Upper lobe of right lung (tissue), 1 donor: ENCODE measurements at regions not wholly inside any gene's neighbourhood (a gene's known extent, or its start where the extent isn't known, plus 50 kb on each side); places are given as distances from the start of the nearest gene placed in this dataset.
A peak's percentile ranks its signal among the peaks of the same experiment; 100 is the strongest.

Experiments used
- ATAC-seq: fragments of 200-7000 bp; cut with Tn5 transposase; one replicate; pipeline ENCODE4 v1.9.1; 2020; ENCODE audit warnings: mild to moderate bottlenecking, moderate library complexity
- DNase-seq: peaks from one replicate; pipeline ENCODE4 v3.0.0-alpha.2; 2020
- H3K27ac ChIP-seq: fragments of 200-600 bp; one replicate; pipeline ENCODE4 v1.8.0; 2022
- H3K27me3 ChIP-seq: fragments of 200-600 bp; one replicate; pipeline ENCODE4 v1.8.0; 2022; ENCODE audit warnings: mild to moderate bottlenecking
- H3K36me3 ChIP-seq: fragments of 200-600 bp; one replicate; pipeline ENCODE4 v1.8.0; 2022
- H3K4me1 ChIP-seq: fragments of 200-600 bp; one replicate; pipeline ENCODE4 v1.8.0; 2022
- H3K4me3 ChIP-seq: fragments of 200-600 bp; one replicate; pipeline ENCODE4 v1.8.0; 2022; ENCODE audit warnings: mild to moderate bottlenecking
- H3K9me3 ChIP-seq: fragments of 200-600 bp; one replicate; pipeline ENCODE4 v1.8.0; 2022
- intact Hi-C: fragments of 100-400 bp; cut with DNase I; formaldehyde crosslinking; loops from one replicate; pipeline ENCODE4 v1.11.0; 2022
- TF ChIP-seq, protein P1 (sequence below): fragments of 200-600 bp; IDR thresholded peaks from one replicate; pipeline ENCODE4 v1.8.0; 2022; ENCODE audit warnings: antibody characterized with exemption
- donor health status: DM: no; HTN: yes; CAD: no; lungs with severe emphysema.

DNA sequence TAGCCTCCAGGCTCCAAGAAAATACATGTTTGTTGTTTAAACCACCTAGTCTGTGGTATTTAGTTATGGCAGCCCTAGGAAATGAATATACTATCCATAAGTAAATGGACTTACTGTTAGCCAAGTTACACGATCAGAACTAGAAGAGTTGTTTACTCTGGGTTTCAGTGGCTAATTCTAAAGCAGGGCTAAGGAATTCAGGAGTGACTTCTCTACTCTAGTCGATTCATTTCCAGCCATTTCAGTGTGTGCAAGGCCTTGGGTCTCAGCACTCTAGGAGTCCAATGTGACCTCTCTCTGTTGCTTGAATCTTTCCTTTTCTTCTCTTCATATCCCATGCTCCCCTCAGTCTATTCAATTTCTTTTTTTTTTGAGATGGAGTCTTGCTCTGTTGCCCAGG is 66.7 kb downstream of the BHLHE40 start:
- intact Hi-C loops: no loop called here

DNA sequence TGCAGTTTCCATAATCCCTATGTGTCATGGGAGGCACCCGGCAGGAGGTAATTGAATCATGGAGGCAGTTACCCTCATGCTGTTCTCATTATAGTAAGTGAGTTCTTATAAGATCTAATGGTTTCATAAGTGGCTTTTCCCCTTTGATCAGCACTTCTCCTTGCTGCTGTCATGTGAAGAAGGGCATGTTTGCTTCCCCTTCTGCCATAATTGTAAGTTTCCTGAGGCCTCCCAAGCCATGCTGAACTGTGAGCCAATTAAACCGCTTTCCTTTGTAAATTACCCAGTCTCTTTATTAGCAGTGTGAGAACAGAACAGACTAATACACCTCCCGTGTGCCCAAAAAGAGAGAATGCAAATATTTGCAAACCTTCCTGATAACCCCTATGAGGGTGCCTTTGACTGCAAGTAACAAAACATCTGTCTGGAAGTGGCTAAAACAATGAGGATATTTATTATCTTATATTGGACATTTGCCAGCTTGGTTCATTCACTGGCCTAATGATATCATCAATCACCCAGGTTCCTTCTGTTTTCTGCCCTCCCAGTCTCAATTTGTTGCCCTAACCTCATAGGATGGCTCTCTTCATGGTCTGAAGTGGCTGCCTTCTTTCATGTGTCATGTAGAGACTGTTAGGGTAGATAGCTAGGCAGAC is 68.7 kb downstream of the BHLHE40 start:
- Histone ChIP-seq H3K4me1 (no peaks in the 10 kb centered on the region), H3K36me3 (no peaks in the 10 kb centered on the region), H3K27ac (no peak overlapping the region), H3K9me3 (no peaks in the 10 kb centered on the region), H3K4me3 (no peak overlapping the region), H3K27me3 (no peaks in the 10 kb centered on the region)
- no peak for DNase-seq
- TF ChIP-seq, protein P1, sequence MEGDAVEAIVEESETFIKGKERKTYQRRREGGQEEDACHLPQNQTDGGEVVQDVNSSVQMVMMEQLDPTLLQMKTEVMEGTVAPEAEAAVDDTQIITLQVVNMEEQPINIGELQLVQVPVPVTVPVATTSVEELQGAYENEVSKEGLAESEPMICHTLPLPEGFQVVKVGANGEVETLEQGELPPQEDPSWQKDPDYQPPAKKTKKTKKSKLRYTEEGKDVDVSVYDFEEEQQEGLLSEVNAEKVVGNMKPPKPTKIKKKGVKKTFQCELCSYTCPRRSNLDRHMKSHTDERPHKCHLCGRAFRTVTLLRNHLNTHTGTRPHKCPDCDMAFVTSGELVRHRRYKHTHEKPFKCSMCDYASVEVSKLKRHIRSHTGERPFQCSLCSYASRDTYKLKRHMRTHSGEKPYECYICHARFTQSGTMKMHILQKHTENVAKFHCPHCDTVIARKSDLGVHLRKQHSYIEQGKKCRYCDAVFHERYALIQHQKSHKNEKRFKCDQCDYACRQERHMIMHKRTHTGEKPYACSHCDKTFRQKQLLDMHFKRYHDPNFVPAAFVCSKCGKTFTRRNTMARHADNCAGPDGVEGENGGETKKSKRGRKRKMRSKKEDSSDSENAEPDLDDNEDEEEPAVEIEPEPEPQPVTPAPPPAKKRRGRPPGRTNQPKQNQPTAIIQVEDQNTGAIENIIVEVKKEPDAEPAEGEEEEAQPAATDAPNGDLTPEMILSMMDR: no peak
- intact Hi-C loops: no loop called here
- no peak for ATAC-seq

More for the DNA sequence above, 66.7 kb downstream of the BHLHE40 start:
- Histone ChIP-seq H3K27ac (no peak overlapping the region), H3K36me3 (no peaks in the 10 kb centered on the region), H3K27me3 (no peaks in the 10 kb centered on the region), H3K9me3 (no peaks in the 10 kb centered on the region), H3K4me1 (no peaks in the 10 kb centered on the region), H3K4me3 (no peak overlapping the region)
- TF ChIP-seq, protein P1: no peak
- ATAC-seq (peak; percentile 49), DNase-seq (no peak)

DNA sequence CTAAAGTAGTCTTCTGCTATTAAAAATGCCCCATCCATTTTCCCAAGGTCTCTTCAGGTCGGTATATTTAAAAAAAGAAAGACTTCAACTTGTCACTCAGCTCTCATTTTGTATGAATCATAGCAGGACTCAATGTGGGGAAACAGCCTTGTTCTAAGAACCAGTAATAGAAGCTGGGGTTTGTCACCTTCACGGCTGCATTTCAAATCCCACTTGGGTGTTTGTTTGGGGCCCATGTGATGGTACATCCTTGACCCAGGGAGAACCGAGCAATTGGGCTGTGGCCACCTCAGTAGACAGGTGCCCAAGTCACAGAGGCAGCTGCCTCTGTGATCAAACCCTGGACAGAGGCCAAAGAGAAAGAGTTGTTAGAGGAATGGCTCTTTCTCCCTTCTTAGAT is 70.3 kb upstream of the ARL8B start:
- no peaks in the 10 kb centered on the region for H3K36me3 ChIP-seq
- H3K4me3 ChIP-seq: no peak overlapping the region
- no peaks in the 10 kb centered on the region for H3K27me3 ChIP-seq
- H3K27ac ChIP-seq: no peak overlapping the region
- TF ChIP-seq, protein P1: no peak
- H3K9me3 ChIP-seq: no peaks in the 10 kb centered on the region
- ATAC-seq: no peak
- peaks cover 10% of the 10 kb centered on the region for H3K4me1 ChIP-seq
- intact Hi-C loops: no loop called here
- DNase-seq: no peak

DNA sequence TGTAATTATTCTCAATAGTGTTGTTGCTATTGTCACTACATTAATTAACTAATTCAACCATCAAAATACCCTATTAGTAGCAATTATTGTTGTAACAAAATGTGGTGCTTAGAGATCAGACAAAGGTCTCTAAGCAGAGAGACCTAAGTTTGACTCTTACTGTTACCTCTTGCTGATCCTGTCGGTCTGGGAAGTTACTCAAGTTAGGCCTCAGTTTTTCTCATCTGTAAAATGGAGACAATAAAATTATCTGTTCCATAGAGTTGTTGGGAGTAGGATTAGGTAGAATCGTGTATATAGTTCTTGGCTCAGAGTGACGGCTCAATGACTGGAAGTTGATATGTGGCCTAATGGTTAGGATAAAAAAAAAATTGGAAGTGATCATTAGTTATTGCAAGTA is 69.8 kb upstream of the ARL8B start:
- Histone ChIP-seq H3K36me3 (no peaks in the 10 kb centered on the region), H3K27me3 (no peaks in the 10 kb centered on the region), H3K27ac (no peak overlapping the region), H3K9me3 (no peaks in the 10 kb centered on the region), H3K4me1 (peaks cover 10% of the 10 kb centered on the region), H3K4me3 (no peak overlapping the region)
- intact Hi-C loops: no loop called here
- DNase-seq: no peak
- ATAC-seq: no peak
- TF ChIP-seq, protein P1: no peak

DNA sequence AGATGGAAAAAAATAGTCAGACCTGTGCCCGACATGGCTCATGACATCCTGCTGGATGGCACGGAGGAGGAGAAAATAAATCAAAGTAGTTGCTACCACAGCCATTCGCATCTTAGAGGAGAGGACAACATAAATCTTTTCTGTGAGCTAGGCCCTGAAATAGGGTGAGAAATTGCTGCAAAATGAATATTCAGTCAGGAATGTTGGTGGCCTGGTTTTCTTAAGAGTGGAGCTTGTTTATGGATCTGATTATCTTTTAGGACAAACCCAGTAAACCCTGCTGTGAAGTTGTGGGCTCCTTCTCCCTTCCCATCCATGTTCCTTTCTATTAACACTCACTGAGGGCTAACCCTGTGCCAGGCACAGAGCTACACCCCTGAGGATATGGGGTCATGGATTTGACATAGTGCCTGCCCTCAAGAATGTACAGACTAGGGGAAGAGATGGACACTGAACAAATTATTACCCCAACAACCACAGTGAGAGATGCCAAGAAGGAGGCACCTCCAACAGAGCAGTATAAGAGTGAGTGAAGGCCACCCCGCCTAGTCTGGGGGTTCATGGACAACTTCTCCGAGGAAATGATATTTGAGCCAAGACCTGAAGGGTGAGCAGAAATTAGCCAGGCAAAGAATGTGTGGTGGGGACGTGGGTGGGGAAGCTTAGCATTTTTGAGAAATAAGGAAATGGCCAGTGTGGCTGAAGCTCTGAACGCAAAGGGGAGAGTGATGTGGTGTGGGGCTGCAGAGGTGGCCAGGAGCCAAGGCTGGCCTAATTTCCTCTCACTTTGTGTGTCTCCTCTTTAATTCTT is 68.9 kb upstream of the ARL8B start:
- no peaks in the 10 kb centered on the region for H3K27me3 ChIP-seq
- no peaks in the 10 kb centered on the region for H3K36me3 ChIP-seq
- DNase-seq (peak; percentile 69), ATAC-seq (peak; percentile 53)
- TF ChIP-seq, protein P1: no peak
- no peaks in the 10 kb centered on the region for H3K9me3 ChIP-seq
- intact Hi-C loops: no loop called here
- H3K27ac ChIP-seq: peak overlapping the region; percentile 44
- H3K4me3 ChIP-seq: no peak overlapping the region
- H3K4me1 ChIP-seq: peaks cover 10% of the 10 kb centered on the region
